H1 (cell line): ENCODE measurements at regions not wholly inside any gene's neighbourhood (a gene's known extent, or its start where the extent isn't known, plus 50 kb on each side); places are given as distances from the start of the nearest gene placed in this dataset.

Experiments
- CTCF ChIA-PET: fragments of 300-600 bp; sonication (Branson Sonifier 250); formaldehyde crosslinking; loops from one replicate; lab custom pipeline; 2021; ENCODE audit not compliant: partially characterized antibody; lab: Charles Lee
- POLR2A ChIA-PET: fragments of 300-600 bp; sonication (Branson Sonifier 250); formaldehyde crosslinking; loops from one replicate; lab custom pipeline; 2021; ENCODE audit warnings: inconsistent platforms; ENCODE audit not compliant: partially characterized antibody; lab: Charles Lee
- DNase-seq, 2 experiments: peaks; one replicate each; pipeline versions ENCODE4 v3.0.0 to v3.0.0-alpha.2; 2010 to 2022; ENCODE audit warnings: low spot score in 2 of 2, low read depth in 1 of 2, mixed read lengths in 1 of 2
- FAIRE-seq: peaks from 2 replicates; lab custom pipeline; 2011; peaks lifted over from hg19 to GRCh38; lab: Jason Lieb, UNC
- H2AFZ ChIP-seq: 2 replicates; pipeline ENCODE4 v1.8.1; 2012; ENCODE audit warnings: low read length, inconsistent platforms
- H2AK5ac ChIP-seq: 2 replicates; pipeline ENCODE4 v1.6.1; 2013; ENCODE audit warnings: low read depth, low read length
- H2BK120ac ChIP-seq: replicated peaks from 2 replicates; pipeline ENCODE3; 2013; ENCODE audit warnings: low read depth, low read length, inconsistent platforms
- H2BK12ac ChIP-seq: 2 replicates; pipeline ENCODE4 v1.6.1; 2013; ENCODE audit warnings: low read depth, low read length
- H2BK15ac ChIP-seq: 2 replicates; pipeline ENCODE4 v1.6.1; 2013; ENCODE audit warnings: low read length
- H2BK20ac ChIP-seq: 2 replicates; pipeline ENCODE4 v1.6.1; 2013; ENCODE audit warnings: low read length
- H2BK5ac ChIP-seq: 2 replicates; pipeline ENCODE4 v1.6.1; 2013; ENCODE audit warnings: low read depth, low read length
- H3K14ac ChIP-seq: 2 replicates; pipeline ENCODE4 v1.6.1; 2013; ENCODE audit warnings: inconsistent platforms; ENCODE audit not compliant: insufficient read length
- H3K18ac ChIP-seq: 2 replicates; pipeline ENCODE4 v1.6.1; 2013; ENCODE audit warnings: low read length; ENCODE audit errors: extremely low read depth
- H3K23ac ChIP-seq: 2 replicates; pipeline ENCODE4 v1.6.1; 2013; ENCODE audit warnings: inconsistent platforms; ENCODE audit not compliant: insufficient read length
- H3K23me2 ChIP-seq: 2 replicates; pipeline ENCODE4 v1.6.1; 2013; ENCODE audit warnings: low read depth, low read length
- H3K27ac ChIP-seq: 2 replicates; pipeline ENCODE4 v1.6.1; 2011; ENCODE audit warnings: low read depth, low read length, inconsistent platforms
- H3K27me3 ChIP-seq, 4 experiments: replicated peaks in 1 of 4; 1 replicate in 1 of 4; 2 replicates in 3 of 4; pipeline versions ENCODE4 v1.6.1 to v1.8.1; 2011 to 2013; ENCODE audit warnings: low read length in 3 of 4, mild to moderate bottlenecking in 3 of 4, inconsistent platforms in 2 of 4, mixed read lengths in 2 of 4, moderate library complexity in 1 of 4; ENCODE audit not compliant: control insufficient read depth in 3 of 4, insufficient read depth in 3 of 4; ENCODE audit errors: extremely low read depth in 1 of 4
- H3K36me3 ChIP-seq, 4 experiments: 2 replicates each; pipeline versions ENCODE4 v1.6.1 to v1.8.1; 2011 to 2013; ENCODE audit warnings: mild to moderate bottlenecking in 4 of 4, low read length in 3 of 4, moderate library complexity in 2 of 4, control low read depth in 1 of 4, inconsistent platforms in 1 of 4; ENCODE audit not compliant: insufficient read depth in 4 of 4, control insufficient read depth in 2 of 4
- H3K4ac ChIP-seq: replicated peaks from 2 replicates; pipeline ENCODE3; 2013; ENCODE audit warnings: low read length, low read depth, mixed read lengths, inconsistent platforms; ENCODE audit not compliant: insufficient read length
- H3K4me1 ChIP-seq, 4 experiments: replicated peaks in 1 of 4; 1 replicate in 1 of 4; 2 replicates in 3 of 4; pipeline versions ENCODE4 v1.6.1 to v1.8.1; 2011 to 2013; ENCODE audit warnings: low read length in 3 of 4, inconsistent platforms in 2 of 4, mixed read lengths in 1 of 4; ENCODE audit not compliant: insufficient read depth in 4 of 4, control insufficient read depth in 3 of 4
- H3K4me2 ChIP-seq, 2 experiments: 2 replicates each; pipeline versions ENCODE4 v1.6.1 to v1.8.1; 2011 to 2013; ENCODE audit warnings: low read depth in 2 of 2, low read length in 2 of 2, control low read depth in 1 of 2, inconsistent platforms in 1 of 2, mild to moderate bottlenecking in 1 of 2; ENCODE audit not compliant: insufficient read depth in 1 of 2
- H3K4me3 ChIP-seq, 4 experiments: fragments of 200-600, 300-600 bp in 1 of 4; sonication (generic), shearing (Covaris generic), sonication (Bioruptor Twin) in 1 of 4; 2 replicates each; pipeline versions ENCODE4 v1.5.1 to v1.8.1; 2011 to 2016; ENCODE audit warnings: low read length in 4 of 4, low read depth in 3 of 4, control low read depth in 2 of 4, inconsistent platforms in 2 of 4, mild to moderate bottlenecking in 2 of 4, mixed read lengths in 1 of 4, moderate library complexity in 1 of 4; ENCODE audit not compliant: insufficient read depth in 2 of 4; ENCODE audit errors: extremely low read depth in 1 of 4
- H3K56ac ChIP-seq: replicated peaks from 2 replicates; pipeline ENCODE3; 2013; ENCODE audit warnings: low read depth, mild to moderate bottlenecking, mixed read lengths, low read length, inconsistent platforms; ENCODE audit not compliant: insufficient read length
- H3K79me1 ChIP-seq: 2 replicates; pipeline ENCODE4 v1.6.1; 2013; ENCODE audit warnings: low read depth, low read length, control low read depth
- H3K79me2 ChIP-seq, 2 experiments: 2 replicates each; pipeline versions ENCODE4 v1.6.1 to v1.8.1; 2012 to 2013; ENCODE audit warnings: low read length in 2 of 2, mild to moderate bottlenecking in 2 of 2, inconsistent platforms in 1 of 2; ENCODE audit not compliant: insufficient read depth in 2 of 2, control insufficient read depth in 1 of 2
- H3K9ac ChIP-seq, 4 experiments: replicated peaks in 1 of 4; 1 replicate in 1 of 4; 2 replicates in 3 of 4; pipeline versions ENCODE4 v1.6.1 to v1.8.1; 2011 to 2013; ENCODE audit warnings: low read depth in 3 of 4, low read length in 3 of 4, control low read depth in 2 of 4, mild to moderate bottlenecking in 2 of 4, moderate library complexity in 2 of 4, inconsistent platforms in 1 of 4; ENCODE audit errors: extremely low read depth in 1 of 4
- H3K9me3 ChIP-seq, 2 experiments: 2 replicates each; pipeline versions ENCODE4 v1.6.1 to v1.8.1; 2012 to 2013; ENCODE audit warnings: mild to moderate bottlenecking in 2 of 2, moderate library complexity in 2 of 2, control low read depth in 1 of 2, inconsistent platforms in 1 of 2, low read depth in 1 of 2, low read length in 1 of 2, mixed read lengths in 1 of 2; ENCODE audit not compliant: insufficient read depth in 2 of 2
- H4K20me1 ChIP-seq, 2 experiments: replicated peaks in 1 of 2; 2 replicates each; pipeline versions ENCODE3 to v1.8.1; 2011 to 2013; ENCODE audit warnings: inconsistent platforms in 2 of 2, low read length in 2 of 2, mild to moderate bottlenecking in 1 of 2; ENCODE audit not compliant: insufficient read depth in 2 of 2, control insufficient read depth in 1 of 2
- H4K5ac ChIP-seq: 2 replicates; pipeline ENCODE4 v1.6.1; 2013; ENCODE audit warnings: low read length, low read depth, mixed read lengths, inconsistent platforms; ENCODE audit not compliant: insufficient read length
- H4K8ac ChIP-seq: 2 replicates; pipeline ENCODE4 v1.8.0; 2013; ENCODE audit warnings: mild to moderate bottlenecking, moderate library complexity, low read length, inconsistent platforms; ENCODE audit not compliant: insufficient read depth; ENCODE audit errors: extremely low read depth
- H4K91ac ChIP-seq: replicated peaks from 2 replicates; pipeline ENCODE3; 2013; ENCODE audit warnings: low read length, mixed read lengths, inconsistent platforms; ENCODE audit not compliant: insufficient read length
- SP1 ChIP-seq: IDR thresholded peaks from 2 replicates; pipeline ENCODE4 v1.6.1; 2011; ENCODE audit warnings: low read depth, low read length
- WGBS, 2 experiments: shearing (Covaris generic) in 1 of 2; methylation state at CpG; one replicate each; pipeline versions ENCODE4 v1.1.6 to v1.1.7; 2013 to 2015; ENCODE audit warnings: low lambda C conversion rate in 2 of 2, mixed read lengths in 2 of 2, inconsistent platforms in 1 of 2, low coverage in 1 of 2, missing lambda C conversion rate in 1 of 2; ENCODE audit not compliant: insufficient replicate concordance in 2 of 2, insufficient coverage in 1 of 2, insufficient read length in 1 of 2; ENCODE audit errors: extremely low coverage in 1 of 2, missing lambda C conversion rate in 1 of 2; 5-methylcytosine and 5-hydroxymethylcytosine counted together

DNA sequence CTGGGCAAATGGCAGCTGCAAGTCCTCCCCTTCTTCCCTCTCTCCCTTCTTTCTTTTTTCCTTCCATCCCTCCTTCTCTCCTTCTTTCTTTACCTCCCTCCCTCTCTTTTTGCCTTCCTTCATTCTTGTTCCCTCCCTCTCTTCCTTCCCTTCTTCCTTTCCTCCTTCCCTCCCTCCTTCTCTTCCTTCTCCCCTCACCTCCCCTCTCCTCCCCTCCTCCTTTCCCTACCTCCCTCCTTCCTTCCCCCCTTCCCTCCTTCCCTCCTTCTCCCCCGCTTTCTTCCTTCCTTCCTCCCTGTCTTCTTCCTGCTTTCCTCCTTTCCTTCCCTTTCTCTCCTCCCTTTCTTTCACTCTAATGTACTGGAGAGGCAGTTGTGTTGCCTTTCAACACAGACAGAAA is 110.8 kb upstream of the SALL1 start:
- Histone ChIP-seq H2AFZ (no peak overlapping the region), H3K9me3 (peaks cover 8 to 9% of the 10 kb centered on the region in 2 experiments; a peak in 2 of 4 replicates), H3K56ac (no peak overlapping the region), H4K20me1 (no peaks in the 10 kb centered on the region)
- POLR2A ChIA-PET, result no interaction called here
- no peak for TF ChIP-seq SP1
- TF ChIP-seq, all 59 proteins: peak for 0
- H3K79me1 ChIP-seq, result no peaks in the 10 kb centered on the region
- no peak overlapping the region for H3K27ac ChIP-seq
- no peak for DNase-seq
- no peak overlapping the region for H3K9ac ChIP-seq
- no peak overlapping the region for H3K18ac ChIP-seq
- H2BK5ac ChIP-seq, result no peak overlapping the region
- H2AK5ac ChIP-seq, result no peak overlapping the region
- no peak overlapping the region for H3K23ac ChIP-seq
- no peak overlapping the region for H2BK120ac ChIP-seq
- no peaks in the 10 kb centered on the region for H3K27me3 ChIP-seq
- no peak overlapping the region for H4K91ac ChIP-seq
- H3K36me3 ChIP-seq, result peaks cover 0 to 2% (median 0%) of the 10 kb centered on the region in 4 experiments; a peak in 1 of 8 replicates
- H3K4me2 ChIP-seq, result no peak overlapping the region
- no peaks in the 10 kb centered on the region; a peak in 1 of 7 replicates for H3K4me1 ChIP-seq
- no peaks in the 10 kb centered on the region for H3K79me2 ChIP-seq
- CTCF ChIA-PET, result interaction anchor here (1.0 kb wide), 1 partner anchor 61 kb away, joined by 3 read pairs; no protein-coding TSS in a partner anchor
- no peaks in the 10 kb centered on the region for H3K23me2 ChIP-seq
- no peak overlapping the region for H4K5ac ChIP-seq
- H2BK12ac ChIP-seq, result no peak overlapping the region
- 25% methylated on average over 1 of the region's 1 CpG; no CpG with 5 or more reads in 1 of the 2 experiments for WGBS, 2 experiments
- no peak overlapping the region for H3K4me3 ChIP-seq
- H3K14ac ChIP-seq, result no peak overlapping the region
- H2BK15ac ChIP-seq, result no peak overlapping the region
- FAIRE-seq, result no peak
- H2BK20ac ChIP-seq, result no peak overlapping the region
- no peak overlapping the region for H3K4ac ChIP-seq
- H4K8ac ChIP-seq, result no peak overlapping the region
